Activated B cell treated with CpG ODN at 0.5 μM for 24 hours (primary cell): ENCODE measurements at regions not wholly inside any gene's neighbourhood (a gene's known extent, or its start where the extent isn't known, plus 50 kb on each side); places are given as distances from the start of the nearest gene placed in this dataset.

Source experiments
- ATAC-seq: fragments of 200-7000 bp; cut with Tn5 transposase; one replicate; pipeline ENCODE4 v1.10.0; 2021; ENCODE audit warnings: low read depth, mild to moderate bottlenecking, moderate library complexity
- CTCF ChIA-PET: fragments of 350-600 bp; sonication (Branson Sonifier 250); formaldehyde crosslinking; loops from one replicate; lab custom pipeline; 2021; ENCODE audit warnings: antibody characterized with exemption; lab: Charles Lee
- POLR2A ChIA-PET: fragments of 350-600 bp; sonication (Branson Sonifier 250); formaldehyde crosslinking; loops from one replicate; lab custom pipeline; 2021; ENCODE audit warnings: antibody characterized with exemption; lab: Charles Lee
- DNase-seq: peaks from one replicate; pipeline ENCODE4 v3.0.0; 2022
- H3K27ac Mint-ChIP-seq: one replicate; pipeline ENCODE4 v1.8.0; 2020; ENCODE audit warnings: mixed read lengths
- H3K27me3 Mint-ChIP-seq: one replicate; pipeline ENCODE4 v1.8.0; 2021; ENCODE audit warnings: mixed read lengths
- H3K36me3 Mint-ChIP-seq: one replicate; pipeline ENCODE4 v1.8.0; 2021; ENCODE audit warnings: low read depth, mixed read lengths
- H3K4me1 Mint-ChIP-seq: one replicate; pipeline ENCODE4 v1.8.0; 2021; ENCODE audit warnings: mixed read lengths
- H3K4me3 Mint-ChIP-seq: one replicate; pipeline ENCODE4 v1.8.0; 2020; ENCODE audit warnings: mild to moderate bottlenecking, mixed read lengths
- H3K9me3 Mint-ChIP-seq: one replicate; pipeline ENCODE4 v1.8.0; 2020; ENCODE audit warnings: mixed read lengths
- intact Hi-C: fragments of 100-400 bp; cut with micrococcal nuclease; formaldehyde crosslinking; loops from one replicate; pipeline ENCODE4 v1.15.1; 2024
- TF ChIP-seq, protein P1 (sequence below): fragments of 200-600 bp; IDR thresholded peaks from one replicate; pipeline ENCODE4 v1.8.0; 2022; ENCODE audit warnings: antibody characterized with exemption, mild to moderate bottlenecking

DNA sequence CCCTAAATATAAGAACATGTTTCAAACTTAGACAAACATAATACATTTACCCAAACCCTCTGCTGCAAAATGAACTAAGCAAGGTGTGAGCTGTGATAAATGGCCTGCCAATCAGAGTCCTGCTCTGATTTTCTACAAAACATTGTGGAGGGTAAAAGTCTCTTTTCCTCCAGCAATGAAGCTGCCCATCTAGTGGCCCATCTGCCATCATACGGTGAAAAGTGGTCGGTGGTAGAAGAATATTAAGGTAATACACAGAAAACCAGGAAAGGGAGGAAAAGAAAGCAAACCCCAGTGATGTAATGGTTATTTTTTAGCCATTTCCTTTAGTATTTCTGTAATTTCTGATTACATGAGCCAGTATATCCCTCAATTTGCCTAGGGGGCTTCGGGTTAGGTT, 838.1 kb downstream of the TBL1XR1 start:
- no peak for ATAC-seq
- Mint-ChIP-seq H3K36me3 (no peaks in the 10 kb centered on the region), H3K27me3 (no peaks in the 10 kb centered on the region), H3K27ac (no peak overlapping the region), H3K9me3 (peaks cover 2% of the 10 kb centered on the region), H3K4me3 (no peak overlapping the region), H3K4me1 (no peaks in the 10 kb centered on the region)
- ChIA-PET CTCF (no interaction called here), POLR2A (no interaction called here)
- TF ChIP-seq, protein P1, sequence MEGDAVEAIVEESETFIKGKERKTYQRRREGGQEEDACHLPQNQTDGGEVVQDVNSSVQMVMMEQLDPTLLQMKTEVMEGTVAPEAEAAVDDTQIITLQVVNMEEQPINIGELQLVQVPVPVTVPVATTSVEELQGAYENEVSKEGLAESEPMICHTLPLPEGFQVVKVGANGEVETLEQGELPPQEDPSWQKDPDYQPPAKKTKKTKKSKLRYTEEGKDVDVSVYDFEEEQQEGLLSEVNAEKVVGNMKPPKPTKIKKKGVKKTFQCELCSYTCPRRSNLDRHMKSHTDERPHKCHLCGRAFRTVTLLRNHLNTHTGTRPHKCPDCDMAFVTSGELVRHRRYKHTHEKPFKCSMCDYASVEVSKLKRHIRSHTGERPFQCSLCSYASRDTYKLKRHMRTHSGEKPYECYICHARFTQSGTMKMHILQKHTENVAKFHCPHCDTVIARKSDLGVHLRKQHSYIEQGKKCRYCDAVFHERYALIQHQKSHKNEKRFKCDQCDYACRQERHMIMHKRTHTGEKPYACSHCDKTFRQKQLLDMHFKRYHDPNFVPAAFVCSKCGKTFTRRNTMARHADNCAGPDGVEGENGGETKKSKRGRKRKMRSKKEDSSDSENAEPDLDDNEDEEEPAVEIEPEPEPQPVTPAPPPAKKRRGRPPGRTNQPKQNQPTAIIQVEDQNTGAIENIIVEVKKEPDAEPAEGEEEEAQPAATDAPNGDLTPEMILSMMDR: no peak
- DNase-seq: no peak
- intact Hi-C loops: no loop called here

DNA sequence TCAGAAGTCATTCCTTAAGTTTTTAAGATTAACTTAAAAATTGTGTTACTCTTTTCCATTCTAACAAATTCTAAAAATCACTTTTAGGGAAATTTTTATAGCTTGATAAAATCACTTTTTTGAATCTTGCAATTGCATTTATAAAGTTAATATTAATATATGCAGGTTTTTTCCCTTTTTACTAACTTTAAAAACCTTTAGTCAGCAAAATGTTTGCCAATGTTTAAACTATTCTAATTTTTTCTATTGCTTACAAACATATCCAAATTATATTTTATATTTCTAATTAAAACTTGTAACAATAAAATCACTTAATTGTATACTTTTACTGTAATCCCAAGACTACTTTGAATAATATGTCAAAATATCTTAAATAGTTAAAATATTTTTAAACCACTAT, 839.4 kb downstream of the TBL1XR1 start:
- H3K36me3 Mint-ChIP-seq: no peaks in the 10 kb centered on the region
- ATAC-seq (no peak), DNase-seq (no peak)
- H3K9me3 Mint-ChIP-seq: peaks cover 2% of the 10 kb centered on the region
- POLR2A ChIA-PET: no interaction called here
- H3K27ac Mint-ChIP-seq: no peak overlapping the region
- H3K27me3 Mint-ChIP-seq: no peaks in the 10 kb centered on the region
- no peaks in the 10 kb centered on the region for H3K4me1 Mint-ChIP-seq
- intact Hi-C loops: no loop called here
- CTCF ChIA-PET: no interaction called here
- TF ChIP-seq, protein P1: no peak
- H3K4me3 Mint-ChIP-seq: no peak overlapping the region

DNA sequence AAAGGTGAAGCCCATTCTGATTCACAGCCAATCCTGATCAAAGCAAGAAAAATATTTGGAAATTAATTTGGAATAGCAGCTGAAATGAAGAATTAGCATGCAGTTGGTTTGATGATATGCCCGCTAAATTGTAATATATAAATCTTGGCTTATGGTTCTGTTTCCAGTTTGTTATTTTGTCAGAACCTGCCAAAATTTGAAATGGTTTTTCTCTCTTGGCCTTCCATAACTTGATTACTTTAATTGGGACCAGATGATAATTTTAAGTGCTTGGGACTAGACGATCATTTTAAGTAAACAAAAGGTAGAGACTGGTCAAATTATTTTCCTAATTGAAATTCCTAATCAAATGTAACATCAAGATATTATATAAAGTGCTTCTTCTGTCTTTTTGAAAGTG, 842.4 kb downstream of the TBL1XR1 start:
- no peak overlapping the region for H3K4me3 Mint-ChIP-seq
- no peaks in the 10 kb centered on the region for H3K36me3 Mint-ChIP-seq
- H3K4me1 Mint-ChIP-seq: no peaks in the 10 kb centered on the region
- CTCF ChIA-PET: no interaction called here
- DNase-seq: no peak
- no peak overlapping the region for H3K27ac Mint-ChIP-seq
- POLR2A ChIA-PET: no interaction called here
- no peaks in the 10 kb centered on the region for H3K27me3 Mint-ChIP-seq
- TF ChIP-seq, protein P1: no peak
- ATAC-seq: no peak
- intact Hi-C loops: no loop called here
- peaks cover 2% of the 10 kb centered on the region for H3K9me3 Mint-ChIP-seq

DNA sequence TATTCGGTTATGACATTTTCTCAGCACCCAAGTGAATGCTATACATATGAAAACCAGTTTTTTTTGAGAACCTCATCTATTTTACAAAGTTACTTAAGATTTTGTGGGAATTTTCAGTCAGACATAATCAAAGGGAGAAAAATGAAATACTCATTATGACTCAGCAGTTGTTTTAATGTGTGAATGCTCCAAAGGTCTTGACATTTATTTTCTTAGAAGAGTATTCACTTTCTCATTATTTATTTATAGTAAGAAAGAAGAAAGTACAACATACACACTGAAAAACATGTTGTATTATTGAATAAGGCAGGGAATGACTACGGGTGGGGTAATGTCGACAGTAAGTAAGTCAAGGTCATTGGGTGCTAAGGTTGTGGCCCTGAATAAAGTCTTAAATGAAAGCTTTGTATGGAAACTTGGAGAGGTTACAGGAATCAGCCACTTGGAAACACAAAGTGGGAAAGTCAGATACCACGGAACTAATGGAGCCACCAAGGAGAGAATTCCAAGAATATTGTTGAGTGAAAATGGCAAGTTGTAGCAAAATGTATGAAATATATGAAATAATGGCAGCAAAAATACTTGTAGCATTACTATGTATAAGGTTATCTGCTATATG, 844.5 kb downstream of the TBL1XR1 start:
- H3K36me3 Mint-ChIP-seq: no peaks in the 10 kb centered on the region
- CTCF ChIA-PET: no interaction called here

DNA sequence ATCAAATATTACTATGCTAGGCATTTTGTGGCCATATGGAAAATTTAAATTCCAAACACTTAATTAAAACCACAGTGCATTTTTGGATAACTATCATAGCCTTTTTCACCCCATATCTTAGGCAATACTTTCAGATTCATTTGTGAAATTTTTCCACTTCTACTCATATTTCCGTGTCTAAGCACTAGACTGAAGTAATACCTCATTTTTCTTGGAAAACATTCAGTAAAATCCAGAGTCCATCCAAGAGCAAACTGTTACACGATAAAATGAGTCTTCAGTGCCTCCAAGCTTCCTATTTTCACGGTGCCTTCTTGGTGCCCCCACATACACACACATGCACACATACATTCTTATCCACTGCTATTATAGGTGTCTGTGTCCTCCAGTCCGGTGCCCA, 845.9 kb downstream of the TBL1XR1 start:
- H3K4me3 Mint-ChIP-seq: no peak overlapping the region
- ChIA-PET CTCF (no interaction called here), POLR2A (no interaction called here)
- no peaks in the 10 kb centered on the region for H3K4me1 Mint-ChIP-seq
- no peak for ATAC-seq
- no peak overlapping the region for H3K27ac Mint-ChIP-seq
- TF ChIP-seq, protein P1: no peak
- peaks cover 2% of the 10 kb centered on the region for H3K9me3 Mint-ChIP-seq
- intact Hi-C loops: no loop called here
- H3K36me3 Mint-ChIP-seq: no peaks in the 10 kb centered on the region
- DNase-seq: no peak
- no peaks in the 10 kb centered on the region for H3K27me3 Mint-ChIP-seq

More for the DNA sequence above, 844.5 kb downstream of the TBL1XR1 start:
- POLR2A ChIA-PET: no interaction called here
- no peak for DNase-seq
- ATAC-seq: no peak
- Mint-ChIP-seq H3K27me3 (no peaks in the 10 kb centered on the region), H3K4me3 (no peak overlapping the region), H3K9me3 (peaks cover 2% of the 10 kb centered on the region), H3K27ac (no peak overlapping the region), H3K4me1 (no peaks in the 10 kb centered on the region)
- TF ChIP-seq, protein P1: no peak
- intact Hi-C loops: no loop called here
